Left ventricle myocardium inferior (tissue), 1 donor: ENCODE measurements at regions not wholly inside any gene's neighbourhood (a gene's known extent, or its start where the extent isn't known, plus 50 kb on each side); places are given as distances from the start of the nearest gene placed in this dataset.
A peak's percentile ranks its signal among the peaks of the same experiment; 100 is the strongest.

Experiments
- DNase-seq: peaks from one replicate; pipeline ENCODE4 v3.0.0-alpha.2; 2020
- H3K27ac ChIP-seq: fragments of 200-600 bp; replicated peaks from 2 replicates; pipeline ENCODE4 v1.8.0; 2021
- H3K27me3 ChIP-seq: fragments of 200-600 bp; 2 replicates; pipeline ENCODE4 v1.8.0; 2021; ENCODE audit warnings: low read depth
- H3K36me3 ChIP-seq: fragments of 200-600 bp; 2 replicates; pipeline ENCODE4 v1.8.0; 2021
- H3K4me1 ChIP-seq: fragments of 200-600 bp; 2 replicates; pipeline ENCODE4 v1.8.0; 2021
- H3K4me3 ChIP-seq: fragments of 200-600 bp; 2 replicates; pipeline ENCODE4 v1.8.0; 2021; ENCODE audit warnings: mild to moderate bottlenecking, moderate library complexity
- H3K9me3 ChIP-seq: fragments of 200-600 bp; replicated peaks from 2 replicates; pipeline ENCODE4 v1.8.0; 2021
- intact Hi-C: fragments of 100-400 bp; cut with micrococcal nuclease; formaldehyde crosslinking; loops from one replicate; pipeline ENCODE4 v1.11.0; 2022
- TF ChIP-seq, protein P1 (sequence below): fragments of 200-600 bp; IDR thresholded peaks from 2 replicates; pipeline ENCODE4 v1.8.0; 2021; ENCODE audit warnings: antibody characterized with exemption, mild to moderate bottlenecking, borderline replicate concordance
- donor health status: DM: no; HTN: yes; CAD: no; lungs with severe emphysema.

DNA sequence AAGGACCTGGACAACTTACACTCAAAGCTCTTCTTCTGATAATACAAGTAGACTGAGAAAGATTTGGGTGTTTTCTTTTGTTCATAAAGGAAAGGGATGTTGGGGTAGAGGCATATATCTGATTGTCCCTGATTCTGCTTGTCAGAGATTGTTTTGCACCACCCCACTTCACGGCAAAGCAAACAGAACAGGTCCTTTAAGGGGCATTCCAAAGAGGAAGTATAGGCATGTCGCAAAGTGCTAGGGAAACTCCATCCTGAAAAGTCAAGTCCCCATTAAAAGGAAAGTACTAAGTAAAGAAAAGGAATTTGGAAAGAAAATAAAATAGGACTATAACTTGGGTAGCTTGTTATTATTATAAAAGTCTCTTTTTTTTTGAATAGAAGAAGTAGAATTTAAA lies 233.0 kb downstream of the DNAJB9 start:
- TF ChIP-seq, protein P1, sequence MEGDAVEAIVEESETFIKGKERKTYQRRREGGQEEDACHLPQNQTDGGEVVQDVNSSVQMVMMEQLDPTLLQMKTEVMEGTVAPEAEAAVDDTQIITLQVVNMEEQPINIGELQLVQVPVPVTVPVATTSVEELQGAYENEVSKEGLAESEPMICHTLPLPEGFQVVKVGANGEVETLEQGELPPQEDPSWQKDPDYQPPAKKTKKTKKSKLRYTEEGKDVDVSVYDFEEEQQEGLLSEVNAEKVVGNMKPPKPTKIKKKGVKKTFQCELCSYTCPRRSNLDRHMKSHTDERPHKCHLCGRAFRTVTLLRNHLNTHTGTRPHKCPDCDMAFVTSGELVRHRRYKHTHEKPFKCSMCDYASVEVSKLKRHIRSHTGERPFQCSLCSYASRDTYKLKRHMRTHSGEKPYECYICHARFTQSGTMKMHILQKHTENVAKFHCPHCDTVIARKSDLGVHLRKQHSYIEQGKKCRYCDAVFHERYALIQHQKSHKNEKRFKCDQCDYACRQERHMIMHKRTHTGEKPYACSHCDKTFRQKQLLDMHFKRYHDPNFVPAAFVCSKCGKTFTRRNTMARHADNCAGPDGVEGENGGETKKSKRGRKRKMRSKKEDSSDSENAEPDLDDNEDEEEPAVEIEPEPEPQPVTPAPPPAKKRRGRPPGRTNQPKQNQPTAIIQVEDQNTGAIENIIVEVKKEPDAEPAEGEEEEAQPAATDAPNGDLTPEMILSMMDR, result no peak
- intact Hi-C loops, result no loop called here
- Histone ChIP-seq H3K9me3 (no peaks in the 10 kb centered on the region), H3K27ac (no peak overlapping the region), H3K27me3 (peaks cover 8% of the 10 kb centered on the region), H3K36me3 (no peaks in the 10 kb centered on the region), H3K4me3 (no peak overlapping the region), H3K4me1 (no peaks in the 10 kb centered on the region)
- DNase-seq, result no peak

DNA sequence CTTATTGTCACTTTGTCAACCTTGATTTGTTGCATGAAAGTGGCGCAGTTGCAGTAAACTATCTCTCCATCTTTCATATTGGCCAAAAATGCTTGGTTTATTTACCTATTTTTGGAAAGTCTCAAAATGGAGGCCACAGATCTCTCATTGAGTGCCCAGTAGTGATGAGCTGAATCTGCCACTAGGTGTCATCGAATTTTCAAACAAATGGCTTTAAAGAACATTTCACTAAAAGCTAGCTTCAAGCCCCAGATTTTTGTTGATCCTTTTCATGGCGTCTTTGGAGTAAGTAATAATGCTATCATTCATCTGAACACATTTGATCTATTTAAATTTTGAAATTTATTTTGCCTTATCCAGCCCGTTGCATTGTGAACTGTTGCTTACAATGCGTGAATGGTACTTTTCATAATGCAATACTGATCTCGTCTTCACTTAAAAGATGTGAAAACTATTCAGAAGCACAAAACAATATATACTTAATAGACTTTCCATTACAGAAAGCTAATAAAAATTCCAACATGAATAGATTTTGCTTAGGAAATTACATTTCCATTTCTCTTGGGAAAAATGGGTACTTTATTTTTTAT lies 236.2 kb downstream of the DNAJB9 start:
- H3K9me3 ChIP-seq, result no peaks in the 10 kb centered on the region
- H3K36me3 ChIP-seq, result no peaks in the 10 kb centered on the region
- peaks cover 8% of the 10 kb centered on the region for H3K27me3 ChIP-seq
- intact Hi-C loops, result no loop called here
- TF ChIP-seq, protein P1, result peak; percentile 46
- DNase-seq, result no peak
- no peak overlapping the region for H3K27ac ChIP-seq
- H3K4me3 ChIP-seq, result no peak overlapping the region
- H3K4me1 ChIP-seq, result no peaks in the 10 kb centered on the region

- Histone ChIP-seq H3K9me3 (no peaks in the 10 kb centered on the region), H3K36me3 (no peaks in the 10 kb centered on the region), H3K4me1 (no peaks in the 10 kb centered on the region), H3K27me3 (no peaks in the 10 kb centered on the region), H3K4me3 (no peak overlapping the region), H3K27ac (no peak overlapping the region)
- TF ChIP-seq, protein P1, result no peak
- no peak for DNase-seq
- intact Hi-C loops, result no loop called here
Observed at GRCh38 chr7:108808549-108809266, 239.0 kb downstream of the DNAJB9 start.

- no peaks in the 10 kb centered on the region for H3K27me3 ChIP-seq
- H3K4me3 ChIP-seq, result no peak overlapping the region
- no peak for DNase-seq
- no peaks in the 10 kb centered on the region for H3K36me3 ChIP-seq
- no peak overlapping the region for H3K27ac ChIP-seq
- no peaks in the 10 kb centered on the region for H3K4me1 ChIP-seq
- TF ChIP-seq, protein P1, result no peak
- intact Hi-C loops, result no loop called here
- no peaks in the 10 kb centered on the region for H3K9me3 ChIP-seq
Observed at GRCh38 chr7:108809356-108809755, 239.7 kb downstream of the DNAJB9 start.

DNA sequence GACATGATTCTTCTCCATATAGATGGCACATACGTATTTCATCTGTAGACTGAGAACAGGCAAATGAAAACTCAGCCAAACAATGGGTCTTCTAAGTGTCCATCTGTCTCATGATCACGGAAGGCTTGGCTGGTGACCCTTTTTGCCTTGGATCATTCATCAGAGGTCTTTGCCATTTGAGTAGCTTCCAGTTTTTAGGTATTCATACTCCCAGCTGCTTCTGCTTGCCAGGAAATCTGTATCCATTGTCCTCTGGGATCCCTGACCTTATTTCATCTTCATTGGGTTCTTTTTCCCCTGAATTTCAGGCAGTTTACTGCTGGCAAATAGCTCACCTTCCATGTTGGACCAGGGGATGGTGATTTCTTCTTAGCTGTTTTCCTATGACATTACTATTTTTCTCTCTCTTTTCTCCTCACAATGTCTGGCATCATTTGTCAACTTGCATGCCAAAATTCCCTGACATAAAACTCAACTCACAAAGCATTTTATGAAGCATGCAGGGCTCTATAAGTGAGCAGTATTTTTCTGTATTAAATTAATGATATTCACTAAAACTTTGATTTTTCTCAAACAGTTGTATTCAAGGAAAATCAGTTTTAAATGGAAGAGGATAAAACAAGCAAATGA lies 241.2 kb downstream of the DNAJB9 start:
- Histone ChIP-seq H3K9me3 (no peaks in the 10 kb centered on the region), H3K4me3 (no peak overlapping the region), H3K4me1 (no peaks in the 10 kb centered on the region), H3K27ac (no peak overlapping the region), H3K36me3 (no peaks in the 10 kb centered on the region), H3K27me3 (no peaks in the 10 kb centered on the region)
- intact Hi-C loops, result no loop called here
- TF ChIP-seq, protein P1, result no peak
- DNase-seq, result no peak
